ENCODE measurements at regions not wholly inside any gene's neighbourhood (a gene's known extent, or its start where the extent isn't known, plus 50 kb on each side); places are given as distances from the start of the nearest gene placed in this dataset.
"Not testable (repeated sequence)": the region's sequence is repeated elsewhere in the genome, so short reads cannot be mapped to it uniquely, and the experiment has no call there.

DNA sequence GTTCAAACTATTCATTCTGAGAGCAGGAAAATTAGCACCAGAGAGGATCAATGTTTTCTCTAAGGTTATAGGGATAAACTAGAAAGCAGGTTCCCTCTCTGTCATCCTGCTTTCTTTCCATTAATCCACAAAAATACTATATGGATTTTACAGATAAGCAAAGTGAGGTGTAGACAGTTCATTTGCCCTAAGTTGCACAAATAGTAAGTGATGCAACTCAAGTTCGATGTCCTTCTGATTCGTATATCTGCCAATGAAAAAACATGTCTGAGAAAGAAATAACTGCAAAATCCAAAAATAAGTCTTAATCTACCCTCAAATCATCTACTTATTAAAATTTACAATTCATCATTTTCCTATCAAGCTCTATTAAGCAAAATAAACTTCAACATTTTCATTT lies 254.6 kb upstream of the USP15 start:
- no peak for DNase-seq
- no peak overlapping the region for H3K27ac ChIP-seq
- H3K27me3 ChIP-seq: no peaks in the 10 kb centered on the region
- no peaks in the 10 kb centered on the region for H3K36me3 ChIP-seq
- no peaks in the 10 kb centered on the region for H3K9me3 ChIP-seq
- intact Hi-C loops (cut with DNase I): no loop called here
- H3K4me1 ChIP-seq: no peaks in the 10 kb centered on the region
- 61 to 76% methylated on average over 2 of the region's 2 CpGs for WGBS, 2 donors
- no peak for TF ChIP-seq POLR2A (IDR thresholded peaks at IDR 0.05)
- TF ChIP-seq, protein P1, sequence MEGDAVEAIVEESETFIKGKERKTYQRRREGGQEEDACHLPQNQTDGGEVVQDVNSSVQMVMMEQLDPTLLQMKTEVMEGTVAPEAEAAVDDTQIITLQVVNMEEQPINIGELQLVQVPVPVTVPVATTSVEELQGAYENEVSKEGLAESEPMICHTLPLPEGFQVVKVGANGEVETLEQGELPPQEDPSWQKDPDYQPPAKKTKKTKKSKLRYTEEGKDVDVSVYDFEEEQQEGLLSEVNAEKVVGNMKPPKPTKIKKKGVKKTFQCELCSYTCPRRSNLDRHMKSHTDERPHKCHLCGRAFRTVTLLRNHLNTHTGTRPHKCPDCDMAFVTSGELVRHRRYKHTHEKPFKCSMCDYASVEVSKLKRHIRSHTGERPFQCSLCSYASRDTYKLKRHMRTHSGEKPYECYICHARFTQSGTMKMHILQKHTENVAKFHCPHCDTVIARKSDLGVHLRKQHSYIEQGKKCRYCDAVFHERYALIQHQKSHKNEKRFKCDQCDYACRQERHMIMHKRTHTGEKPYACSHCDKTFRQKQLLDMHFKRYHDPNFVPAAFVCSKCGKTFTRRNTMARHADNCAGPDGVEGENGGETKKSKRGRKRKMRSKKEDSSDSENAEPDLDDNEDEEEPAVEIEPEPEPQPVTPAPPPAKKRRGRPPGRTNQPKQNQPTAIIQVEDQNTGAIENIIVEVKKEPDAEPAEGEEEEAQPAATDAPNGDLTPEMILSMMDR (IDR thresholded peaks at IDR 0.05): no peak
- H3K4me3 ChIP-seq: no peak overlapping the region

DNA sequence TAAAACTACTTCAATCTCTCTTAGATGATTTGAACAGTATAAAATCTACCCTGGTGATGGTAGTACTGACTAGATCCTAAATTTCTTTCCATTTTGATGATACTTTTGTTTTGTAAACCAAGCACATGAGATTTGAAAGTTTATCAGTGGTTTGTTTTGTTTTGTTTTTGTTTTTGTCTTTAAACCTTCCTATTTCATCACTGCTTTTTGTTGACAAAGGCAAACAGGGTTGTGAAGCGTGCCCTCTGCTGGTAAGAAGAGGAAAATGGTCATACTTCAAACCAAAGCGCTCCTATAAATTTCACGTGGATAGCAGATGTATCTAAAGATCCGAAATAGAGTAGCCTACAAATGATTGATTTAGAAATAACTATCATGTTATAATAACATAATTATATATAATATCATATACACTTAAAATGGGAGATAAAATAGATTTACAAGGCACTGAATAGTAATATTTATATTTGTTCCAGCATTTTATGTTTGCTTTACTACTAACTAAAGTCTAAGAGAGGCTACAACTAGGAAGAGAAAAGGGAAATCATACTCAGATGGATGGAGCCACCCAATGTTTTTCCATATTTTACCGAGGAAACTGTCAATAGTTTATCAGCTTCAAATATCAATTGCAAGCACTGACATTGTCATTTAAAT lies 254.0 kb upstream of the USP15 start:
- TF ChIP-seq, protein P1 (IDR thresholded peaks at IDR 0.05): peak in 5 of 6 experiments; percentile 15 to 48 (median 33)
- TF ChIP-seq POLR2A (IDR thresholded peaks at IDR 0.05): no peak
- Histone ChIP-seq H3K27me3 (no peaks in the 10 kb centered on the region), H3K4me1 (no peaks in the 10 kb centered on the region), H3K27ac (no peak overlapping the region), H3K36me3 (no peaks in the 10 kb centered on the region), H3K4me3 (no peak overlapping the region), H3K9me3 (no peaks in the 10 kb centered on the region)
- WGBS, 2 donors: 26 to 29% methylated on average over 5 of the region's 5 CpGs
- intact Hi-C loops (cut with DNase I): no loop called here
- no peak for DNase-seq

DNA sequence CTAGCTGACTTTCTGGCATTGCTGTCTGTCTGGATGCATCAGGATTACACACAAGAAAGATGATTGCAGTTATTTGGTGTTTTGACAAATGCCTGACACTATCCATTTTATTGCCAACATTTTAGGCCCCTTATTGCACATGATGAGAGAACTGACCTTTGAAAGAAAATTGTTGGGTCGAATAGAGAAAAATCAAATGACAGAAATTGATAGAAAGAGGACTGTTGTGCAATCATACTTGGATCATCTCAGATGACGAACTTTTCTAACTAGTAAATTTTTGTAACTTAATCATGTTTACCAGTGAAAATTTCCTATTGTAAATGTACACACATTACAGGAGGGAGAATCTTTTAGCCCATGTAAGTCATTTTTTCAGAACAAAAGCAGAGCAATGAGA lies 251.5 kb upstream of the USP15 start:
- TF ChIP-seq, protein P1 (IDR thresholded peaks at IDR 0.05): no peak
- TF ChIP-seq POLR2A (IDR thresholded peaks at IDR 0.05): no peak
- H3K4me1 ChIP-seq: no peaks in the 10 kb centered on the region
- no peaks in the 10 kb centered on the region for H3K27me3 ChIP-seq
- intact Hi-C loops (cut with DNase I): no loop called here
- H3K36me3 ChIP-seq: no peaks in the 10 kb centered on the region
- WGBS, 2 donors: 35 to 54% methylated on average over 2 of the region's 2 CpGs
- H3K9me3 ChIP-seq: no peaks in the 10 kb centered on the region
- no peak for DNase-seq
- H3K4me3 ChIP-seq: no peak overlapping the region
- no peak overlapping the region for H3K27ac ChIP-seq

DNA sequence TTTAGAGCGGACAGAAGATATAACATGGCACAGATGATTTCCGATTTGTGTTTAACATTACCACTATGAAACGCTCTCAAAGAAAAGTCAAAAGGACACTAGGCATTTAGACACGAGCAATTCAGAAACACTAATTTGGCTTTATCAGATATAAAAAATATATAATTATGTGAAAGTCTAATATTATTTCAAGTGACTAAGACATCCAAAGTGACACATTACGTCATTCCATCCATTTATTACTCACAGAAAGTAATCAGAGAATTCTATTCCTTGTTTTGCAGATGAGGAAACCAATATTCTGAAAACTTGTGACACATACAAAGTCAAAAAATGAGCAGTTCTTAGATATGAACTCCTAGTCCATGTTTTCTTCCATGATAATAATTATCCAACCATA lies 250.8 kb upstream of the USP15 start:
- Histone ChIP-seq H3K9me3 (no peaks in the 10 kb centered on the region), H3K27ac (no peak overlapping the region), H3K4me1 (no peaks in the 10 kb centered on the region), H3K27me3 (no peaks in the 10 kb centered on the region), H3K36me3 (no peaks in the 10 kb centered on the region), H3K4me3 (no peak overlapping the region)
- 80 to 90% methylated on average over 5 of the region's 5 CpGs for WGBS, 2 donors
- intact Hi-C loops (cut with DNase I): no loop called here
- no peak for DNase-seq
- no peak for TF ChIP-seq POLR2A (IDR thresholded peaks at IDR 0.05)
- TF ChIP-seq, protein P1 (IDR thresholded peaks at IDR 0.05): no peak

DNA sequence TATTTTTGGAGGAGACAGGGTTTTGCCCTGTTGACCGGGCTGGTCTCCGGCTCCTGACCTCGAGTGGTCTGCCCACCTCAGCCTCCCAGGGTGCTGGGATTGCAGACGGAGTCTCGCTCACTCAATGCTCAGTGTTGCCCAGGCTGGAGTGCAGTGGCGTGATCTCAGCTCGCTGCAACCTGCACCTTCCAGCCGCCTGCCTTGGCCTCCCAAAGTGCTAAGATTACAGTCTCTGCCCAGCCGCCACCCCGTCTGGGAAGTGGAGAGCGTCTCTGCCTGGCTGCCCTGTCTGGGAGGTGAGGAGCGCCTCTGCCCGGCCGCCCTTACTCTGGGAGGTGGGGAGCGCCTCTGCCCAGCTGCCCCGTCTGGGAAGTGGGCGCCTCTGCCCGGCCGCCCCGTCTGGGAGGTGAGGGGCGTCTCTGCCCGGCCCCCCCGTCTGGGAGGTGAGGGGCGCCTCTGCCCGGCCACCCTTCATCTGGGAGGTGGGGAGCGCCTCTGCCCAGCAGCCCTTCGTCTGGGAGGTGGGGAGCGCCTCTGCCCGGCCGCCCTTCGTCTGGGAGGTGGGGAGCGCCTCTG lies 249.8 kb upstream of the USP15 start:
- DNase-seq; H3K36me3 ChIP-seq; H3K4me1 ChIP-seq; H3K9me3 ChIP-seq; intact Hi-C loops (cut with DNase I); H3K27ac ChIP-seq; H3K27me3 ChIP-seq; H3K4me3 ChIP-seq: not testable (repeated sequence)
- WGBS, 2 donors: 73% methylated on average over 3 of the region's 32 CpGs; no CpG with 5 or more reads in 1 of the 2 donors

DNA sequence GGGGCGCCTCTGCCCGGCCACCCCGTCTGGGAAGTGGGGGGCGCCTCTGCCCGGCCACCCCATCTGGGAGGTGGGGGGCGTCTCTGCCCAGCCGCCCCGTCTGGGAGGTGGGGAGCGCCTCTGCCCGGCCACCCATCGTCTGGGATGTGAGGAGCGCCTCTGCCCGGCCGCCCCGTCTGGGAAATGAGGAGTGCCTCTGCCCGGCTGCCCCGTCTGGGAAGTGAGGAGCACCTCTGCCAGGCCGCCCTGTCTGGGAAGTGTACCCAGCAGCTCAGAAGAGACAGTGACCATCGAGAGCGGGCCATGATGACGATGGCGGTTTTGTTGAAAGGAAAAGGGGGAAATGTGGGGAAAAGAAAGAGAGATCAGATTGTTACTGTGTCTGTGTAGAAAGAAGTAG lies 249.2 kb upstream of the USP15 start:
- WGBS, 2 donors: 93 to 96% methylated on average over 3 to 4 of the region's 22 CpGs
- DNase-seq; H3K27ac ChIP-seq; H3K36me3 ChIP-seq; intact Hi-C loops (cut with DNase I); H3K27me3 ChIP-seq; H3K4me1 ChIP-seq; H3K4me3 ChIP-seq; H3K9me3 ChIP-seq: not testable (repeated sequence)
